ENCODE measurements at regions not wholly inside any gene's neighbourhood (a gene's known extent, or its start where the extent isn't known, plus 50 kb on each side); places are given as distances from the start of the nearest gene placed in this dataset.

GRCh38 chr10:53183733-53184132 lies 411.1 kb upstream of the MBL2 start:
- Histone ChIP-seq H3F3A (ENCODE audit: insufficient read depth) (no peaks in the 10 kb centered on the region), H3K27ac (ENCODE audit: low read depth, low read length) (no peak overlapping the region), H2AFZ (ENCODE audit: low read depth, low read length, severe bottlenecking) (no peak overlapping the region), H3K9ac (ENCODE audit: low read length) (no peak overlapping the region), H4K20me1 (ENCODE audit: low read depth, low read length) (no peaks in the 10 kb centered on the region), H3K79me2 (ENCODE audit: insufficient read depth, low read length) (no peaks in the 10 kb centered on the region), H3K9me2 (replicated peaks; ENCODE audit: insufficient read depth, low read length) (no peaks in the 10 kb centered on the region), H3K9me3 (ENCODE audit: insufficient read depth, low read length) (no peaks in the 10 kb centered on the region), H3K36me3 (ENCODE audit: low read length) (no peaks in the 10 kb centered on the region), H3K4me3 (ENCODE audit: insufficient read depth, low read length, poor library complexity, severe bottlenecking) (no peak overlapping the region), H3K27me3 (ENCODE audit: low read length) (no peaks in the 10 kb centered on the region), H3K4me2 (ENCODE audit: low read depth, low read length, poor library complexity, severe bottlenecking) (no peak overlapping the region)
- TF ChIP-seq CTCF (IDR thresholded peaks at IDR 0.05; ENCODE audit: insufficient read depth, low read length, poor library complexity, severe bottlenecking) (no peak), EZH2phosphoT487 (conservative IDR thresholded peaks at IDR 0.05; ENCODE audit: low read length) (no peak)

GRCh38 chr10:53177468-53177867 lies 404.9 kb upstream of the MBL2 start:
- Histone ChIP-seq H3K9me2 (replicated peaks; ENCODE audit: insufficient read depth, low read length) (no peaks in the 10 kb centered on the region), H3K36me3 (ENCODE audit: low read length) (no peaks in the 10 kb centered on the region), H3K79me2 (ENCODE audit: insufficient read depth, low read length) (no peaks in the 10 kb centered on the region), H3K4me2 (ENCODE audit: low read depth, low read length, poor library complexity, severe bottlenecking) (no peak overlapping the region), H3K27ac (ENCODE audit: low read depth, low read length) (no peak overlapping the region), H3K9me3 (ENCODE audit: insufficient read depth, low read length) (no peaks in the 10 kb centered on the region), H3F3A (ENCODE audit: insufficient read depth) (no peaks in the 10 kb centered on the region), H4K20me1 (ENCODE audit: low read depth, low read length) (no peaks in the 10 kb centered on the region), H3K4me3 (ENCODE audit: insufficient read depth, low read length, poor library complexity, severe bottlenecking) (no peak overlapping the region), H3K27me3 (ENCODE audit: low read length) (no peaks in the 10 kb centered on the region), H3K9ac (ENCODE audit: low read length) (no peak overlapping the region), H2AFZ (ENCODE audit: low read depth, low read length, severe bottlenecking) (no peak overlapping the region)
- no peak for TF ChIP-seq CTCF (IDR thresholded peaks at IDR 0.05; ENCODE audit: insufficient read depth, low read length, poor library complexity, severe bottlenecking)
- TF ChIP-seq EZH2phosphoT487 (conservative IDR thresholded peaks at IDR 0.05; ENCODE audit: low read length) = no peak

- Histone ChIP-seq H3K9me3 (ENCODE audit: insufficient read depth, low read length) (no peaks in the 10 kb centered on the region), H3K79me2 (ENCODE audit: insufficient read depth, low read length) (no peaks in the 10 kb centered on the region), H2AFZ (ENCODE audit: low read depth, low read length, severe bottlenecking) (no peak overlapping the region), H3K4me2 (ENCODE audit: low read depth, low read length, poor library complexity, severe bottlenecking) (no peak overlapping the region), H3K27ac (ENCODE audit: low read depth, low read length) (no peak overlapping the region), H4K20me1 (ENCODE audit: low read depth, low read length) (no peaks in the 10 kb centered on the region), H3K4me3 (ENCODE audit: insufficient read depth, low read length, poor library complexity, severe bottlenecking) (no peak overlapping the region), H3K27me3 (ENCODE audit: low read length) (no peaks in the 10 kb centered on the region), H3F3A (ENCODE audit: insufficient read depth) (no peaks in the 10 kb centered on the region), H3K9ac (ENCODE audit: low read length) (no peak overlapping the region), H3K9me2 (replicated peaks; ENCODE audit: insufficient read depth, low read length) (0 out of 2 replicates have a peak, but pooled peaks cover 4% of the 10 kb centered on the region), H3K36me3 (ENCODE audit: low read length) (no peaks in the 10 kb centered on the region)
- TF ChIP-seq EZH2phosphoT487 (conservative IDR thresholded peaks at IDR 0.05; ENCODE audit: low read length) (no peak), CTCF (IDR thresholded peaks at IDR 0.05; ENCODE audit: insufficient read depth, low read length, poor library complexity, severe bottlenecking) (no peak)
Measured at GRCh38 chr10:53166325-53166724, 393.7 kb upstream of the MBL2 start.

Data from SU-DHL-6 (cell line).